Body of pancreas (tissue), 4 donors: ENCODE measurements at regions not wholly inside any gene's neighbourhood (a gene's known extent, or its start where the extent isn't known, plus 50 kb on each side); places are given as distances from the start of the nearest gene placed in this dataset.

Experiments
- POLR2A ChIP-seq, 3 donors: fragments of 450-650 bp; IDR thresholded peaks; one replicate each; pipeline ENCODE4 v1.6.1; 2016; ENCODE audit warnings: antibody characterized with exemption in 3 of 3, mild to moderate bottlenecking in 2 of 3
- TF ChIP-seq, protein P1 (sequence below), 7 experiments: fragments of 450-650 bp in 4 of 7; fragments of 200-600 bp in 3 of 7; sonication (generic) in 3 of 7; IDR thresholded peaks; one replicate each; pipeline ENCODE4 v1.5.1; 2016 to 2019; ENCODE audit warnings: antibody characterized with exemption in 7 of 7

DNA sequence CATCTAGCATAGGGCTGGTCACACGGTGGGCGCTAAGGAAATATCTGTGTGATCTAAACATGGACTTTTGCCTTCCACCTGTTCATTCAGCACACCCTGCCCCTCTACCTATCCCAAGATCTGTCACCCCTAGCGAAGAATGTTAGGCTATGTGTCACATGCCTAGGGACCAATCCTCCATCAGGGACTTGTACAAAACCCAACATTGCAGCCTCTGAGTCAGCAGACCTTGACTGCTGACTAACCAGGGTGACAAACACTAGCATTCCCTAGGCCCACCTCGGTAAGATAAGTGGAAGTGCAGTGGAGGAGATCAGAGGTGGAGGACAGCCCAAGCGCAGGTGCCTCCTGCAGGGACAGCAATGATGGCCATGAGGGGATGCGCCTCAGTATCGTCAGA, 99.2 kb downstream of the SOX11 start:
- TF ChIP-seq, protein P1, sequence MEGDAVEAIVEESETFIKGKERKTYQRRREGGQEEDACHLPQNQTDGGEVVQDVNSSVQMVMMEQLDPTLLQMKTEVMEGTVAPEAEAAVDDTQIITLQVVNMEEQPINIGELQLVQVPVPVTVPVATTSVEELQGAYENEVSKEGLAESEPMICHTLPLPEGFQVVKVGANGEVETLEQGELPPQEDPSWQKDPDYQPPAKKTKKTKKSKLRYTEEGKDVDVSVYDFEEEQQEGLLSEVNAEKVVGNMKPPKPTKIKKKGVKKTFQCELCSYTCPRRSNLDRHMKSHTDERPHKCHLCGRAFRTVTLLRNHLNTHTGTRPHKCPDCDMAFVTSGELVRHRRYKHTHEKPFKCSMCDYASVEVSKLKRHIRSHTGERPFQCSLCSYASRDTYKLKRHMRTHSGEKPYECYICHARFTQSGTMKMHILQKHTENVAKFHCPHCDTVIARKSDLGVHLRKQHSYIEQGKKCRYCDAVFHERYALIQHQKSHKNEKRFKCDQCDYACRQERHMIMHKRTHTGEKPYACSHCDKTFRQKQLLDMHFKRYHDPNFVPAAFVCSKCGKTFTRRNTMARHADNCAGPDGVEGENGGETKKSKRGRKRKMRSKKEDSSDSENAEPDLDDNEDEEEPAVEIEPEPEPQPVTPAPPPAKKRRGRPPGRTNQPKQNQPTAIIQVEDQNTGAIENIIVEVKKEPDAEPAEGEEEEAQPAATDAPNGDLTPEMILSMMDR (IDR thresholded peaks at IDR 0.05), result no peak
- TF ChIP-seq POLR2A (IDR thresholded peaks at IDR 0.05), result no peak
